IPS-15b (cell line): ENCODE measurements at regions not wholly inside any gene's neighbourhood (a gene's known extent, or its start where the extent isn't known, plus 50 kb on each side); places are given as distances from the start of the nearest gene placed in this dataset.

Experiments
- H3K27me3 ChIP-seq: one replicate; pipeline ENCODE4 v1.6.1; 2013; ENCODE audit warnings: low read length; ENCODE audit not compliant: control insufficient read depth, insufficient read depth
- H3K36me3 ChIP-seq: one replicate; pipeline ENCODE4 v1.6.1; 2013; ENCODE audit warnings: low read length; ENCODE audit not compliant: control insufficient read depth, insufficient read depth
- H3K4me1 ChIP-seq: one replicate; pipeline ENCODE4 v1.6.1; 2013; ENCODE audit warnings: mild to moderate bottlenecking, low read length; ENCODE audit not compliant: control insufficient read depth, insufficient read depth
- H3K4me3 ChIP-seq: one replicate; pipeline ENCODE4 v1.5.1; 2013; ENCODE audit warnings: low read depth, low read length
- H3K9ac ChIP-seq: one replicate; pipeline ENCODE4 v1.6.1; 2013; ENCODE audit warnings: low read depth, mild to moderate bottlenecking, low read length
- H3K9me3 ChIP-seq: one replicate; pipeline ENCODE4 v1.6.1; 2013; ENCODE audit warnings: mild to moderate bottlenecking, low read length; ENCODE audit not compliant: control insufficient read depth, insufficient read depth

DNA sequence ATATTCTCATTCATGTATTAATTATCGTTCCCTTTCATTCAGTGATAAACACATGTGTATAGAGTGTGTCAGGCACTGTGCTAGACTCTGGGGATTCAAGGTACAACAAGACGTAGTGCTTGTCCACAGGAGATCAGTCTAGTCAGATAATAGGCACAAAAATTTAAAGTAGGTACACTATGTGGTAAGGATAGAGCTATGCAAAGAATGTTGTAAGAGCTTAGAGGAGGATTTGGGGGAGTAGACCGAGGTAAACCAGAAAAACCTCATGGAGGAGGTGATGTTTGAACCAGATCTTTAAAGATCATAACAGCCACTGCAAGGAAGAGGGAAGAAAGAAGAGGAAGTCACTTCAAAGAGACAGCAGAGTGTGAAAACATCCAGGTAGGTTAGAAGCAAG lies 256.9 kb upstream of the DDX18 start:
- Histone ChIP-seq H3K36me3 (no peaks in the 10 kb centered on the region), H3K9me3 (no peaks in the 10 kb centered on the region), H3K9ac (no peak overlapping the region), H3K4me1 (peaks cover 10% of the 10 kb centered on the region), H3K27me3 (no peaks in the 10 kb centered on the region), H3K4me3 (no peak overlapping the region)

DNA sequence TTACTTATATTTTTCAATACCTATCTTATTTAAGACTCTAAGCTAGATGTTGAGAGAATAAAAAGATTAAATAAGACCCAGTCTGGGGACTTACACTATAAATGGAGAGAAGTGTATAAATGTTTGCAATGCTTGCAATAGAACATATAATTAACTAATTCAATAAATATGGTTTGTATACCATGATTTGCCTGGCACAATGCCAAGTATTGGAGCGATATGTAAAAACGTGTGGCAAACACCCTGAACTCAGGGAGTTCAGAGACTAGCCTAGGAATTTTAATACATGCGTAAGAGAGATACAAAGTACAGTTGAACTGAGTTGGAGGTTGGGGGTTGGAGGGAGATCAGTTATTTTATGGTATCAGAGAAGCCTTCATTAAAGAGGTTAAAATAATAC lies 251.8 kb upstream of the DDX18 start:
- H3K9me3 ChIP-seq, result no peaks in the 10 kb centered on the region
- H3K27me3 ChIP-seq, result no peaks in the 10 kb centered on the region
- H3K36me3 ChIP-seq, result no peaks in the 10 kb centered on the region

DNA sequence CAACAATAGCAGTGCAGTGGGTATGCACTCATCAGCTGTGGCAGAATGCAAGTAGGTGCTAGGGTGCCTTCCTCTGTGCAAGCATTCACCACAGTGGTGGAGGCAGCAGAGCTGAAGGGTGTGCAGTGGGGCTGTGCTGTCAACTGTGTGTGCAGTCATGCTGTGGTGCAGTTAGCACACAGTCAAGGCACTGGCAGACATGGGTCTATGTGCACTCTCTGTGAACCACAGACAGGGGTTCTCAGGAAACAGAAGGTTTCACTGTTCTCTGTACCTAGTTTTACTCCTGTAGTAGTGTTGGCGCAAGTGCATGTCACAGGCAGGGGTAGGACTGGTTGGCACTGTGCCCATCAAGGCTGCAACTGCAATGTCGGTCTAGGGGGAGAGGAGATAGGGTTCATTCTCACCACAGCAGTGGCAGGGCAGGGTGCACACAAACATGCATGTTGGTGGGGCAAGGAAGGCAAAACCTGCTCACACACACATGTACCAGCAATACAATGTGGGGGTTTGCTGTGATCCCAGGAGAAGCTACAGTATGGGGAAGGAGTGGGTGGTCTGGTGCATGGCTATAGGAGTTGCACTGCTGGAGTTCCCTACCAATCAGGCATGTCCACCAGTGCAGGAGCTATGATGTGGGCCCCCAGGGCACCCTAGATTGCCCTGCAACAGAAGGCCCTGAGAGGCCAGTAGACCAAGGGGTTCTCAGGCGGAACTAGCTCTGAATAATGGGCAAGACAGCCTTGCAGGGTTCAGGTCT lies 242.7 kb upstream of the DDX18 start:
- peaks cover 3% of the 10 kb centered on the region for H3K9me3 ChIP-seq
- H3K36me3 ChIP-seq, result no peaks in the 10 kb centered on the region
- H3K9ac ChIP-seq, result no peak overlapping the region

More for the DNA sequence above, 251.8 kb upstream of the DDX18 start:
- Histone ChIP-seq H3K4me3 (no peak overlapping the region), H3K4me1 (no peaks in the 10 kb centered on the region), H3K9ac (no peak overlapping the region)

DNA sequence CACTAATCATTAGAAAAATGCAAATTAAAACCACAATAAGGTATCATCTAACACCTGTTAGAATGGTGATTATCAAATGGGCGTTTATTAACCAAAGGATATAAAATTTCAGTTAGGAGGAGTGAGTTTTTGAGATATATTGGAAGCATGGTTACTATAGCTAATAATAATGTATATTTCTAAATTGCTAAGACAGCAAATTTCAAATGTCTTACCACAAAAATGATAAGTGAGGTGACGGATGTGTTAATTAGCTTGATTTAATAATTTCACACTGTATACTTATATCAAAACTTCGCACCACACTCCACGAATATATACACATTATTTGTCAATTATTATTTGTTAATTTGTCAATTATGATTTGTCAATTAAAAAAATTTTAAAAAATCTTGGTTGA lies 227.2 kb upstream of the DDX18 start:
- H3K4me1 ChIP-seq, result no peaks in the 10 kb centered on the region
- H3K36me3 ChIP-seq, result no peaks in the 10 kb centered on the region
- no peak overlapping the region for H3K9ac ChIP-seq
- peaks cover 4% of the 10 kb centered on the region for H3K9me3 ChIP-seq
- H3K4me3 ChIP-seq, result no peak overlapping the region
- H3K27me3 ChIP-seq, result no peaks in the 10 kb centered on the region

More for the DNA sequence above, 242.7 kb upstream of the DDX18 start:
- Histone ChIP-seq H3K4me1 (no peaks in the 10 kb centered on the region), H3K4me3 (no peak overlapping the region), H3K27me3 (no peaks in the 10 kb centered on the region)

DNA sequence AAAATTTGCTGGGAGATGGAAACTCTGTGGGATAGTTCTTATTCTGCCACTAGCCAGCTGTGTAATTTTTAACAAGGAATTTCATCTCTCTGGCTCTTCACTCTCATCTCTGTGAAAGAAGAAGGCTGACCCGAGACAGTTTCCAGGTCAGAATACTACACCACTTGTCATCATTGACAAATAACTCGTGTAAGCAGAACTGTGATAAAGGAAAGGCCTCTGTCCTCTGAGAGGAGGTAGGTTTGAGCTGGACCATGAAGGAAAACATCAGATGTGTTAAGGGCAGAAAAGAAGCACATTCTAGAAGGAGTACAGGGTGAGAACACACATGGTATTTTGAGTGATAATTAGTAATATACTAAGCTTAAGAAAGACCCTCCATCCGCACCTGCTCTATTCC lies 211.4 kb upstream of the DDX18 start:
- Histone ChIP-seq H3K9ac (no peak overlapping the region), H3K36me3 (no peaks in the 10 kb centered on the region), H3K4me1 (no peaks in the 10 kb centered on the region), H3K9me3 (no peaks in the 10 kb centered on the region), H3K27me3 (no peaks in the 10 kb centered on the region), H3K4me3 (no peak overlapping the region)

DNA sequence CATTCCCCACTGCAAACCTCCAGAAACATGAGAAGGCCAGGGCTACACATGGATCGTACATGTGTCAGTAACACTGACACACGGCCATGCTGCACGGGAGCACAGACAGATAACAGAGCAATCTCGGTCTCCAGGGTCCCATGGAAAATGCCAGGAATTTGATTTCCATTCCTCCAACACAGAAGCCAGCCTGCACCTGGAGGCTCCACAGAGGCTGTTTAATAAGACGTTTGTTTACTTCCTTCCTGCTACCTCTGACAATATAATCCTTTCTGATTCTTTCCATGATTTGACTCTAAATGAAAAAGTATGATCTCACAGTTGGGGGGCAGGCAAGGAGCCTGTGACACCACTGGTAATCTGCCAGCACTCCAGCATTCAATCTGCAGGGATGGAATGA lies 210.9 kb upstream of the DDX18 start:
- Histone ChIP-seq H3K4me3 (no peak overlapping the region), H3K9me3 (no peaks in the 10 kb centered on the region), H3K4me1 (no peaks in the 10 kb centered on the region), H3K9ac (no peak overlapping the region), H3K36me3 (no peaks in the 10 kb centered on the region), H3K27me3 (no peaks in the 10 kb centered on the region)

DNA sequence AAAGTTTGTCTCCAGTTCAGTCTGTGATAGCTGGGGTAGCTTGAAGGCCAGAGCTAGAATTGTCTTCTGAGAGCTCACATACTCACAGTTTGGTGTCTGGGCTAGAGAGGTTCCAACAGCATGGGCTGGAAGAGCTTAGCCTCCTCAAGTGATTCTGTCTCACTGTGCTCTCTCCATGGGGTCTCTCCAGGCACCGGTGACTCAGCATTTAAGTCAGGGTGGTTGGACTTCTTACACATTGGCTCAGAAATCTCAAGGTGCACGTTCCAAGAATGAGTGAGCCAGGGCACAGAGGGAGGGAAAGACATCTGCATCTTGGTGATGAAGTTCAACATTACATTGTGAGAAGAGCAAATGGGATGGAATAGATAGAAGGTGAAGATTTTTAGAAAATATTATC lies 207.3 kb upstream of the DDX18 start:
- H3K4me1 ChIP-seq, result no peaks in the 10 kb centered on the region

DNA sequence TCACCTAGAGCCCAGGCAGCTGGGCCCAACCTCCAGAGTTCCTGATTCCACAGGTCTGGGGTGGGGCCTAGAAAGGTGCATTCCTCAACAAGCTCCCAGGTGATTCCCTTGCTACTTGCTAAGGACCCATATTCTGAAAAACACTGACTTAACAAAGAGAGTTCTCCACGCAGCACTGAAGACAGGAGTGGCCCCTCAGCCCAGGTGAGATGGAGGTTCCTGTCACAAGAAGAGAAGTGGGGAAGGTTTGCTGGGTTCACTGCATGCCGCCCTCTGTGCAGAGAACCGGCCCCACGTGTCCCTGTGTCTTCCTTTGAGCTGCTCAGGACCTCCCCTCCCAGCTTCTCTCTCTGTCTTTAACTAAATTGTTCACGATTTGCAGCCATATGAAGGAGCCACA lies 201.4 kb upstream of the DDX18 start:
- Histone ChIP-seq H3K4me3 (no peak overlapping the region), H3K27me3 (no peaks in the 10 kb centered on the region), H3K4me1 (no peaks in the 10 kb centered on the region), H3K36me3 (no peaks in the 10 kb centered on the region), H3K9me3 (no peaks in the 10 kb centered on the region), H3K9ac (no peak overlapping the region)

More for the DNA sequence above, 207.3 kb upstream of the DDX18 start:
- H3K9ac ChIP-seq, result no peak overlapping the region
- H3K4me3 ChIP-seq, result no peak overlapping the region
- no peaks in the 10 kb centered on the region for H3K9me3 ChIP-seq
- H3K27me3 ChIP-seq, result no peaks in the 10 kb centered on the region
- no peaks in the 10 kb centered on the region for H3K36me3 ChIP-seq

DNA sequence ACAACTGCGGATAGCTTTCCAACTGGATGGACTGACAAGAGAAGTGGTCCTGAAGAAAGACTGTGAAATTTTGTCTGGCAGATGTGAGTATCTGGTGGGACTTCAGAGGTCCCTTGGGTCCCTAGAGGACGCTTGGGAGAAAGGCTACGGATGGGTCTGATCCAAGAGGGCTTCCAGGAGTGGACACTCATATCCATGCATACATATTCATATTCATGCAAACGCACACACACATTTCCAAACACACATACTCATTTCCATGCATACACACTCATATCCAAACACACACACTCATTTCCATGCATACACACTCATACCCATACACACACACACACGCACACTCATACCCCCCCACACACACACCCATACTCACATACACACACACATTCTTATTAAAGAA lies 200.2 kb upstream of the DDX18 start:
- Histone ChIP-seq H3K9me3 (no peaks in the 10 kb centered on the region), H3K36me3 (no peaks in the 10 kb centered on the region), H3K9ac (no peak overlapping the region), H3K4me3 (no peak overlapping the region), H3K27me3 (no peaks in the 10 kb centered on the region), H3K4me1 (no peaks in the 10 kb centered on the region)

DNA sequence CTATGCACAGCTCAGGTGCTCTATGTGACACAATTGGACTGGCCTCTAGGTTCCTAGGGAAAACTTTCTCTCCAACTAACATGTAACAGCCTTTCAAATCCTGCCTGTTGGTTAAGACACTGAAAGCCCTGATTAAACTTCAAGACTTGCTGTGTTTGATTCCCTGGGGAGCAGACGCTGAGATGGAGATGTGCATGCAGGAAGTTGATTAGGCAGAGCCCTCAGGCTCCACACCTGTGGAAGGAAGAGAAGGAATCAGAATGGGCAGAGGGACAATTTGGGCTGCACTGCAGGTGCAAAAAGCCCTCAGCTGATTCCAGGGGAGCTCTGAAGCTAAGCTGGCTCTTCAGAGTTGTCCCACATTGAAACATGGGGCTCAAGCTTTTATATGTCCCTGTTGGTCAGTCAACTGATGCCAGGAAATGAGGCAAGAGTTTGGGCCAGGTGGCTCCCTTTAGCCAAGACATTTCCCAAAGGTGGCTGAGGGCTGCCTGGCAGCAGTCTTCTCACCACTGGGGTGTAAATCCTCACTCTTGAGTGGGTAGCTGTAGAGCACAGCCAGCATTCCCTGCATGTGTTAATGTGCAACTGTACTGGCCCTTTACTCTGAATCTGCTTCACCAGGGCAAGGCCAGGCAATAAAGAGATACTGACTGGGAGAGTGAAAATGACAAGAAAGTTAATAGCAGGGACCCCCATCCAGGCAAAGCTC lies 199.5 kb upstream of the DDX18 start:
- Histone ChIP-seq H3K4me1 (no peaks in the 10 kb centered on the region), H3K9me3 (no peaks in the 10 kb centered on the region), H3K4me3 (no peak overlapping the region), H3K36me3 (no peaks in the 10 kb centered on the region), H3K27me3 (no peaks in the 10 kb centered on the region), H3K9ac (no peak overlapping the region)

DNA sequence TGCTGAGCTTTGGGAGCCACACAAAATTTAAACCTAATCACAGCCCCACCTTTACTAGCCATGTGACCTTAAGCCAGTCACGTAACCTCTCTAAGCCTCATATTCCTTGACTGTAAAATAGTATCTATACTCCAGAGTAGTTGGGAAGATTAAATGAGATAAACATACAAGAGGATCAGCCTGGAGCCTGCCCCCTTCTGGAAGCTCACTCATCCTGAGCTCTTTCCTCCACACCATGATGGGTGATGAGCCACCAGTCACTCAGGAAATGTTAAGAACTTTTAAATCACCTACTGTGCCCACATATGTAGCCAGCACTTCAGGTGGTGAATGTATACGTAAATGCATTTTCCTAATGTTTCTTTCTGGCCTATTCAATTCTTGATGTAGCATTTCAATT lies 195.9 kb upstream of the DDX18 start:
- no peak overlapping the region for H3K9ac ChIP-seq
- H3K4me1 ChIP-seq, result no peaks in the 10 kb centered on the region
- no peaks in the 10 kb centered on the region for H3K9me3 ChIP-seq
- H3K36me3 ChIP-seq, result no peaks in the 10 kb centered on the region
- H3K27me3 ChIP-seq, result no peaks in the 10 kb centered on the region
- no peak overlapping the region for H3K4me3 ChIP-seq

DNA sequence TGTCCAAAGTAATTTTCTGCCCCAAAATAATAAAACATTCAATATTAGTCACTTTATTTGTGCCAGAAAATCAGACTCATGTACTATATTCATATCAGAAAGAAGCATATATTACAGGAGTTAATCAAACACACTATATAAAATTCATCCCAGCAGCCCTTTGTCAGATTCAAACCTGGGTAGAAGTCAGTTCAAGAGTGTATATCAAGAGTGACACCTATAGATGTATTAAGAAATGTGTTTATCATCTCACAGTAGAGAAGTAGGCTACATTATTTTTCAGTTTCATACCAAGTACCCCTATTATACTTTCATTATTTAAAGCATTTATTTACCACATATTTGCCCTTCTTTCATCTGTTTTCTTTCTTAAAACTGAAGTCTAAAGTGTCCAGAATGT lies 193.2 kb upstream of the DDX18 start:
- Histone ChIP-seq H3K27me3 (no peaks in the 10 kb centered on the region), H3K36me3 (no peaks in the 10 kb centered on the region), H3K9ac (no peak overlapping the region), H3K9me3 (no peaks in the 10 kb centered on the region), H3K4me3 (no peak overlapping the region), H3K4me1 (no peaks in the 10 kb centered on the region)
